GM04504 (cell line): ENCODE measurements at regions not wholly inside any gene's neighbourhood (a gene's known extent, or its start where the extent isn't known, plus 50 kb on each side); places are given as distances from the start of the nearest gene placed in this dataset.
A peak's percentile ranks its signal among the peaks of the same experiment; 100 is the strongest.

Experiments used
- DNase-seq: peaks from one replicate; pipeline ENCODE4 v3.0.0-alpha.2; 2012; ENCODE audit warnings: low read depth

GRCh38 chr9:105064248-105065097, 136.5 kb upstream of the ABCA1 start:
- peak; percentile 94 for DNase-seq

- no peak for DNase-seq
Observed at GRCh38 chr9:105065098-105066088, 137.4 kb upstream of the ABCA1 start.

- no peak for DNase-seq
Observed at GRCh38 chr9:105066275-105066865, 138.4 kb upstream of the ABCA1 start.

DNA sequence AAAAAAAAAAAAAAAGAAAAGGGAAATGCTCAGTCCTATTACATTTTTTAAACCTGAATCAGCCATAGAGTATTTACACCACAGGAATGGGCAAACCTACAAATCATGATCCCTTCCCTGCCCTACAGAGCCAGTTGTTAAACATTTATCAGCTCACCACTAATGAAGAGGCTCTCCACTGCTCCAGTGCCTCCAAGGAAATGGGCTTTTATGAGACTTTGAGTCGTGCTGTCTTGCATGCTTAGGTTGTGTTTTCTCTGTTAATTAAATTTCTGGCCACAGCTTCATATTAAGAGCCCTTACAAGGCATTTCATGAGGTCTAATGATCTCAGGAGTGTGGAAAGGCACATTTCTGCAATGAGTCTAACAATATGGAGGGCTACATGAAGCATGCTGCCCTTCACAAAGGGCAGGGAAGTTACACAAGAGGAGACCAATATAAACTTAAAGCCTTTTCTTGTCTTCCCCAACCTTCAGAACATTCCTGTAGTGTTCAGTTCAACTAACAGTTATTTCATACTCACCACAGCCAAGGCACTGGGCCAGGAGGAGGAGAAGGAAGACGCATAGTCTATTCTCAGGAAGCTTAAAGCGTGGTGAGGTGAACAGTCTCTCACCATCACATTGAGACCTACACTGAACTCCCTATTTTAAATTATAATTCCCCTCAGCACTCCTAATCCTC, 140.1 kb upstream of the ABCA1 start:
- peak; percentile 83 for DNase-seq

DNA sequence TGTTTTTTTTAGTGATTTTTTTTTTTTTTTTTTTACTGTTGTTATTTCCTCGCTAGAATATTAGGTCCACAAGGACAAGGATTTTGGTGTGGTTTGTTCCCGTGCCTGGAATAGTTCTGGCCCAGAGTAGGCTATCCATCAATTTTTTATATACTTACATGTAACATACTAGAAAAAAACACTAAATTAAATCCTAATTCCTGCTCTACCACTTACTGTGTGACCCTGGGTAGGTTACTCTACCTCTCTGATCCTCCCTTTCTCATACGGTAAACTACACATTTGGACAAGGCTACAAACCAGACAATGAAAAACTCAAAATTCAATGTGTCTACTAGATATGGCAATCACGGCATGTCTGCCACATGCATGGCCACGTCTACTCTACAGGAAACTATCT, 141.3 kb upstream of the ABCA1 start:
- DNase-seq: no peak

GRCh38 chr9:105069696-105070095, 141.7 kb upstream of the ABCA1 start:
- DNase-seq: no peak

DNA sequence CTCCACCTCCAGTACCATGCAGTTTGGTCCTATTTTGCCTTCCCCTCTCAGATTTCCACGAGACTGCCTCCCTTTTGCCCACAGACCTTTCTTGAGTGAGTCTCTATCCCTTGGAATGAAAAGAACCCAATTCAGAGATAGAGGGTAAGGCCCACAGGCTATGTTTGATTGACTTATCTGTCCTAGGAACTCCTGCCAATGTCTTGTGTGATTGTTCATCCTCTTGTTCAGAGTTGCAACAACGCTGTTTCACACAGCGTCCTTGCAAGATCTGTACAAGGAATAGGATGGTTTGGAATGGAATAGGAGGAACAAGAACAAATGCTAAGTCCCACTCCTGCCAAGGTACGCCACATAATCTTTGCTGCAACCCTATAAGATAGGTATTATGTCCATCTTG, 142.2 kb upstream of the ABCA1 start:
- DNase-seq: no peak

GRCh38 chr9:105072476-105072875, 144.5 kb upstream of the ABCA1 start:
- DNase-seq: no peak

- no peak for DNase-seq
Observed at GRCh38 chr9:105073147-105073546, 145.2 kb upstream of the ABCA1 start.

- DNase-seq: no peak
Observed at GRCh38 chr9:105074491-105074890, 146.5 kb upstream of the ABCA1 start.

DNA sequence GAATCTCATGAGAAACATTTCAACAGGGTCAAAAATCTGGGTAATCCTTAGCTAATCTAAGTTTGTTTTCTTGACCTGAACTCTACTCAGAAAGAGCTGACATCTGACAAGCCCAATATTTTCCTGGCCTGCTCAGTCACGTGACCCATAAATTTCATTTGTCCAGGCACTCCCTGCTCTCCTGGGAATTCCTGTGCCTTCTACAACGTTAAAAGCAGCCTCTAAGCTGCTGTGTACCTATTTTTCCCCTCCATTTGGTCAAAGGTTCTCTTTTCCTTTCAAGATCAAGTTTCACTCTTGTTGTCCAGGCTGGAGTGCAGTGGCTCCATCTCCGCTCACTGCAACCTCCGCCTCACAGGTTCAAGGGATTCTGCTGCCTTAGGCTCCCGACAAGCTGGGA, 148.8 kb upstream of the ABCA1 start:
- DNase-seq: no peak

- DNase-seq: no peak
Observed at GRCh38 chr9:105079457-105079856, 151.5 kb upstream of the ABCA1 start.

- DNase-seq: no peak
Observed at GRCh38 chr9:105082843-105083242, 154.9 kb upstream of the ABCA1 start.

- DNase-seq: no peak
Observed at GRCh38 chr9:105083256-105083655, 155.3 kb upstream of the ABCA1 start.

GRCh38 chr9:105087910-105088898, 156.2 kb upstream of the SLC44A1 start:
- DNase-seq: no peak

GRCh38 chr9:105089874-105090273, 154.6 kb upstream of the SLC44A1 start:
- no peak for DNase-seq

DNA sequence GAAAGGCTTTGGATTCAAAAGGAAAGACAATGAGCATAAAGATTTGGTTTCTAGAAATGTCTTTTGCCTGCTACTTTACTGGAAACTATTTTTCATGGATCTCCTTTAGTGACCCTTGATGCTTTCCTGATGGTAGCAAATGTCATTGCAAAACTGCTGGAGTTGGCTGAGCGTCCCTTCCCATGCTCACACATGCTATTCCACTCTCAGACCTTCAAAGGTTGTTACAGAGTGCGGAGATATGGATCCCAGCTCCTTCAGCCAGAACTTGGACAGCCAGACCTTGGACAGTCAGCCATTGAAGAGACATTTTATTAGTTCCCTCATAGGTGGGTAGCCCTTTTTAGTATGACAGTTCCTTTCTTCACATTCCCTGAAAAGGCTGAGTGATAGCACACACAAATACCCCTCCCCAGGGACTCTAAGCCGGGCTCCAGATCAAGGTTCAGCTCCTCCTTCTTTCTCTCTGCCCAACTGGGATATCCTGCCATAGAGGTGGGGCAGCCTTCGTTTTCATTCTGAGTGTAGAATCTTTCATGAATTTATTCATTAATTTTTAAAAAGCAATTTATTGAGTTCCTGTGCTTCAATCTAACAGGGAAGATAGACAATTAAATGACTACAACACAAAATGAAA, 153.3 kb upstream of the SLC44A1 start:
- DNase-seq: no peak

- no peak for DNase-seq
Observed at GRCh38 chr9:105093685-105094084, 150.8 kb upstream of the SLC44A1 start.

- DNase-seq: no peak
Observed at GRCh38 chr9:105098370-105098769, 146.1 kb upstream of the SLC44A1 start.

GRCh38 chr9:105103776-105104175, 140.7 kb upstream of the SLC44A1 start:
- no peak for DNase-seq
